ENCODE measurements at regions not wholly inside any gene's neighbourhood (a gene's known extent, or its start where the extent isn't known, plus 50 kb on each side); places are given as distances from the start of the nearest gene placed in this dataset.

DNA sequence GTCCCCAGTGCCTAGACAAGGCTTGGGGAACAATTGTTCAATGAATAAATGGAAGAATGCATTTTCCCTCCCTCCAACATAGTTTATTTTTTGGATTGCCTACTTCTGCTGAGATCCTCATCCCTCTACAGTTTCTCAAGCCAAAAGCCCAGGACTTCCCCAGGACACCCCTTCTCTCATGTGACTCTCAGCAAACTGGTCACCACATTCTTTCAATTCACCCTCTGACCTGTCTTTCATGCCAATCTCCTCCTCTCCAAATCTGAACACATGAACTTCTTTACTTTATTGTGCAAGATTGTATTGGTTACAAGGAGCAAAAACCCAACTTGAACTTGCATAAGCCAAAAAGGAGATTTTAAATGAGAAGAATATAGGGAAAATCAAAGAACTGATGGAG lies 103.2 kb upstream of the JUN start (continued):
- TF ChIP-seq CHD7 (IDR thresholded peaks at IDR 0.05; ENCODE audit: insufficient replicate concordance, low read length), result no peak
- TF ChIP-seq TAF1 (IDR thresholded peaks at IDR 0.05; ENCODE audit: low read depth, low read length), result no peak
- TF ChIP-seq HDAC2 (IDR thresholded peaks at IDR 0.05; ENCODE audit: borderline replicate concordance in 1 of 2, low read depth in 2 of 2, low read length in 2 of 2), result no peak

Measured in H1 (cell line).